HG02623 (cell line): ENCODE measurements at regions not wholly inside any gene's neighbourhood (a gene's known extent, or its start where the extent isn't known, plus 50 kb on each side); places are given as distances from the start of the nearest gene placed in this dataset.
"Not testable (repeated sequence)": the region's sequence is repeated elsewhere in the genome, so short reads cannot be mapped to it uniquely, and the experiment has no call there.

Experiments used
- ATAC-seq: cut with Tn5 transposase; IDR thresholded peaks from one replicate; pipeline ENCODE4 v1.9.1; 2021; ENCODE audit warnings: moderate library complexity; ENCODE audit not compliant: unreplicated experiment

DNA sequence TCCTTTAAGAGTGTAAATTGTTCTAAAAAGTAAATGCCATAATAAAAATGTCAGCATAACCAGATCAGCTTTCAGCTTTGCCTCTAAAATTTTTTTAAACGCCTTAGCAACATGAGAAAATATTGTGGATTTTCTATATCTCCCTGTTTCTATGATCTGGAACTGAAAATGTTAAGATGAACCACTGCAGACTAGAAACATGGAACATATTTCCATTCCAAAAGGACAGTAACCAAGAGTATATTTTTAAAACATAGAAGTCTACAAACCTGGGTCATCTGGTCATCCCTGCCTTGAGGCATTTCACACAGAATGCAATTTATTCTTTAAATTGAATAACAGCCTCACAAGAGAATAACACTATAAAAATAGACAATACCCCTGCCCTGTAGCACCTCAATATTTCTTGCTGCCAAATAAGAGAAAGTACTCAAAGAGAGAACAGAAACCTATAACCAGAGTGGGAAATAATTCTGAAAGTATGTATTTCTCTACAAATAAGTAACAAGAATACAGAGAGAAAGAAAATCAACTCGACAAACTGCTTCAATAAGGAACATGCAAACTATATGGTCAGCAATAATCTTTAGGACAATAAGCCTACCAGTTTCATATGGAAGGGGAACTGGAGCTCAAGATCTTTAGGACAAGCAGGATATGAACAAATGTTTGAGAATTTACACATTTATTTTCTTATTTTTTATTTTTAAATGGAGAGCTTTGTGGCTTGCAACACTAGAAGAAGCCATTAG, 949.0 kb downstream of the EPHA3 start:
- ATAC-seq, result no peak

DNA sequence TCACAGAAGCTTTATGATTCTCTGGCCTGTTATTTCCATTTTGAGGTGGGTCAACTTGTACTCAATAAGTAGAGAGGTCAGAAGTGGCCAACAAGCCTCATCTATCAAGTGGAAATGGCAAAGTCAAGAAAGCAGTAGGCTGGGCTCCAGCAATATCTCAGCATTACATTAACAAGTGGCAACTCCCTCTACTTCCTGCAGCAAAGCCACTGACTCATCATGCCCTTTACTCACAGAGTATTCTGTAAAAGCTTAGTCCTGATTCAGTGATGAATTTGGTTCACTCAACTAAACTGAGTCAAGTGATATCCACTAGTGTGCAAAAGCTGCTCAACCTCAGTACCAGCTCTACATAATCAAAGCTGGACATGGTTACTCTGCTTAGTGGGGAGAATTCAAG, 954.6 kb downstream of the EPHA3 start:
- ATAC-seq, result no peak

DNA sequence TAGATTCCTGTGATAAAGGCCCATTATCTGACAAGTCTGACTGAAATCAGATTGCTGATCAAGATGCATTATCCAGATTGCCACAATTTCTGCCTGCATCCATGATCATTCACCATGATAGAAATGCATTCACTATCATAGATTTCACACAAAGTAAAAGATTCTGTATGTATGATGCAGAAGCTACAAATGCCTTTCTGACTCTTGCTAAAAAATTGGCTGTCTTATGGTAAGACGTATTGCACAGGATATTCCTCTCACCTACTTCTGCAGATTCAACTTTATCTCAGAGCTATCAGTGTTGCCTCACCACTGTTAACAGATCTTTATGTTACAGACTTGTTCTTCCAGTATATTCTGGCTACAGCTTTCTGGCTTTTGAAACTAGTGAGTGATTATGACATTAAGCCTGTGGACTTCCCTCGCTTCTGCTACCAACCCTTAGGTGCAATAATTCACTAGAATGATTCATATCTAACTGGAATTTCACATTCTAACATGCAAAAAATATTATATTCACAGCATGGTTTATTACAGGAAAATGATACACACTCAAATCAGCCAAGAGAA, 955.3 kb downstream of the EPHA3 start:
- no peak for ATAC-seq

DNA sequence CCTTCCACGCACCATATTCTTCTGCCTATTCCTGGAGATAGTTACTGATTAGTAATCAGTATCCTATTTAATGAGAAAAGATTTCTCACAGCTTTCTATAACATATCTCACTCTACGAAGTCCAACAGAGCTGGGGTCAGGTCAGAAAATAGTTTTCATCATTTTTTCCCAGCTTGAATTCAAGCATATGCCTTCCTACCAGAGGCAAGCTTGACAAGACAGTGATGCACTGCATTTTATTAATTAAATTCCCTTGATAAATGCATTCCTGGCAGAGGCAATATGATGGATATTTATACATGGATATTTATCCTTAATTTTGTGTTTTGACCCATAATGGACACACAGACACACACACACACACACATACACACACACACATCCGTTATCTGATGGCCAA, 961.4 kb downstream of the EPHA3 start:
- ATAC-seq, result no peak

DNA sequence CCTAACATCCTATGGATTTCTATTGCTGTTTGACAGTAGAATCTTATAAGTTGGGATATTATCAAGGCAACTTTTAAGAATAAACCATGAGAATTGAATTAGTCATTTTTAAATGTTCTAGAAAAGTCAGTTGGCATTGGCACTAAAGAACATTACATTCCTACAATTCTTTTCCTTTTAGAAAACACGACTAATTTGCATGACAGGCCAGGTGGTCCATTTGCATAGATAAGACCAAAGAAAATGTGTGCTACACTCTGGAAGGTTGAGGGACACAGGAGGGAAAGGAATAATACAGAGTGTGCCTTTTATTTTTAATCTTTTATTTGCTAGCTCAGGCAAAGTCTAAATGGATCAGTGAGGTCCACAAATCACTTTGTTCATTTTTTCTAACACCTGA, 962.3 kb downstream of the EPHA3 start:
- no peak for ATAC-seq

DNA sequence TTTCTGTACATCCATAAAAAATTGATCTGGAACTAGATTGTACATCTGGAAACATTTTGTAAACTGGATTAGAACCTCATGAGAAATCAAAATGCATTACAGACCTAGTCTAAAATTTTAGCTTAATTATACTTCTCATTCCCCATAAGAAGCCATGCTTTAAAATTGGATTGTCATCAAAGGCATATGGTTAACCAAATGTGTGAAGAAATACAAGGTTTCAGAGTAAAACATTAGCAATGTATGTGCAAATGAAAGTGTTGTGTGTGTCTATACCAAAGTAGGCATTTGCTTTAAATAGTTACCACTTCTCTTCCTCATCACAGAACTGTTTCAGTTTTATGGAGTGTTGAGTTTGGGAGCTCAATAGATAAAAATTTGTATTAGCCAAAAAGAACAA, 968.7 kb downstream of the EPHA3 start:
- no peak for ATAC-seq

DNA sequence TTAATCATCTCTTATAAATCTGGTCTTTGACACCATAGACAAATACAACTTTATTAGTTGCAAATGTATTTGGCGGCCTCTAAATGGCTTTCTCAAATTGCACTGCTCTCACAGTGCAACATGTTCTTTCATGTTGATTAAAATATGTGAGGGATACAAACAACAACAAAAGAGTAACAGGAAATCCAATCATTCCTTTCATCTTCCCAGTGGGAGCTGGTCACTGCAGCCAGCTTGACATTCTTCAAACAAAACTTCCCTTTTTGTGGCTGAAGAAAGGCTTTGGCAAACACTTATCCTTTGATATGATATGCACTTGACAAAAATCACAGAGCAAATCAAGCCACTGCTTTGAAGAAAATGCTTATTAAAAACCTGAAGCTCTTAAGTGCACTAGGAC, 973.6 kb downstream of the EPHA3 start:
- no peak for ATAC-seq

DNA sequence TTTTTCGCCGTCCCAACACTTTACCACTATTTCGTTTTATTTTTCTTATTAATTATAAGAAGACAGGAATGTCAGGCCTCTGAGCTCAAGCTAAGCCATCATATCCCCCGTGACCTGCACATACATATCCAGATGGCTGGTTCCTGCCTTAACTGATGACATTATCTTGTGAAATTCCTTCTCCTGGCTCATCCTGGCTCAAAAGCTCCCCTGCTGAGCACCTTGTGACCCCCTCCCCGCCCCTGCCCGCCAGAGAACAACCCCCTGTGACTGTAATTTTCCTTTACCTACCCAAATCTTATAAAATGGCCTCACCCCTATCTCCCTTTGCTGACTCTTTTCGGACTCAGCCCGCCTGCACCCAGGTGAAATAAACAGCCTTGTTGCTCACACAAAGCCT, 978.9 kb downstream of the EPHA3 start:
- ATAC-seq, result not testable (repeated sequence)

DNA sequence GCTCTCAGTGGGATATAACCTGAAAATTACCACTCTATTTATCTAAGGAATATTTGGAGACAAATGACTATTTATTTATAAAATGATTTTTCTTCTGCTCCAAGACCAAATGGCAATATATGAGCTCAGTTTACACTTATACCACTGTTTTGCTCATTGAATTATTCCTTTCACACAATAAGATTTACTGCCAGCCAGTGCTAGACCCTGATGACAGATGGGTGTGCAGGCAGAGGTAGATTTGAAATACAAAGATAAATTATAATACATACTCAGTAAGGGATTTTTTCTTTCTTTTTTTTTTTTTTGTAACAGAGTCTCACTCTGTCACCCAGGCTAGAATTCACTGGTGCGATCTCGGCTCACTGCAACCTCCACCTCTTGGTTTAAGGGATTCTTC, 980.3 kb downstream of the EPHA3 start:
- no peak for ATAC-seq

DNA sequence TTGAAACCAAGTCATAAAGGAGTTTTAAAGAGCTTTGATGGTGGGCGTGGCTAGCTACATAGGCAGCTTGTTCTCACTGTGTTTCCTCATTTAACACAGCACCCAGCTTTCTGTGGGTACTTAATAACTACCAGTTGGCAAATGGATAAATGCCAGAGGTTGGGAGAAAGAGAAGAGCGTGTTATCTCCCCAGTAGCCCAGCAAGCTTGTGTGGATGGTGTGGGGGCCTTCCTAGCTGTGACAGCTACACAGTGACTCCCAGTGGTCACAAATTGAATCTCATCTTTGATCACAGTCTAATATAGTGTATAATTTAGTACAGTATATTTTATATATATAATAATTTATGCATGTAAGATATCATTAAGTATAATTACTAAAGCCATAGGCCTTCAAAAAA, 984.1 kb downstream of the EPHA3 start:
- ATAC-seq, result peak; percentile 65

DNA sequence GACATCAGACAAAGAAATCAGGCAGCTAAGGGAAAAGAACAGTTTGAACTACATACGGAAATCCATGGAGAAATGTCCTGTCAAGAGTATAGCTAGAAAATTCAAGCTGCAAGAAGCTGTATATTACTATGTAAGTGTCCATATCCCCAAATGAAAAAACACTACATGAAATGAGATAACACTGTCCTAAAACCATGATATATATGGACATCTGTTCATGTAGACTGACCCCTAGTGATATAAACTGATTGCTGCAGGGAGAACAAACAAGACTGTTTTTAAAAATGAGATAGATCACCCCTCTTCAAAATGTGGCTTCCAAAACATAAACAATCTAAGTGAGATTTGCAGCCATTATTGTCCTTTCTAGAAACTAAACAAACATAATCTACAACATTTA, 985.6 kb downstream of the EPHA3 start:
- ATAC-seq, result no peak

DNA sequence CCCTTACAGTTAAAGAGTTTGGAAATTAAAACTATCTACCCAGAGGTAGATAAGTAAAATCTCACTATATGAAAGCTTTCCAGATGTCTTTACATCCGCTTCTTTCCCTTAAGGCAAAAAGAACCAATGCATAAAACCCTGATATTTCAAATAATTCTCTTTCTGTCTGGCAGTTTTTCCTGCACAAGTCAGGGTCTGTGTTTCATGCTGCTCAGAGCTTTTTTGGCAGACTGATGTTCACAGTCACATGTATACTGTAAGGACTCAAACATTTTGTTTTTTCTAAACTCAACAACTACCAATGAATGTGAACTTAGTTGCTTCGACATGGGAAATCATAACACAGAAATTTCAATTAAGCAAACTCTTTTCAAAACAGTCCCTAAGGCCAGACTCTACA, 988.4 kb downstream of the EPHA3 start:
- ATAC-seq, result no peak

DNA sequence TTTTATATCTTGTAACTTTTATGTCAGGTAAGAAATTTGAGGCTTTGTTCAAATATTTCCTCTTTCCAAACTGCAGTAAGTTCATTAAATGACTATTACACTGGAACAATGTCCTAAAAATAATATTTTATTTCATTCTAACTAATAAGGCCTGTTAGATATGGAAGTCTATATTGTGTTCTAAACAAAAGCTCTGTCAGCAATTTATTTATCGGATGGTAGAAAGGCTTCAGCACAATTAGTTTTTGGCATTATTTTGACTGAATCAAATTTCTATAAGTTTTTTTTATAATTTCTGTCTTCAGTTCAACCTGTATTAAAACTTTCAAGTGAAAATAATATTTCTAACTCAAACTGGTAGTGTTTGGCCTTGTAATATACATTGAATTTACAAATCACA, 992.1 kb downstream of the EPHA3 start:
- no peak for ATAC-seq

DNA sequence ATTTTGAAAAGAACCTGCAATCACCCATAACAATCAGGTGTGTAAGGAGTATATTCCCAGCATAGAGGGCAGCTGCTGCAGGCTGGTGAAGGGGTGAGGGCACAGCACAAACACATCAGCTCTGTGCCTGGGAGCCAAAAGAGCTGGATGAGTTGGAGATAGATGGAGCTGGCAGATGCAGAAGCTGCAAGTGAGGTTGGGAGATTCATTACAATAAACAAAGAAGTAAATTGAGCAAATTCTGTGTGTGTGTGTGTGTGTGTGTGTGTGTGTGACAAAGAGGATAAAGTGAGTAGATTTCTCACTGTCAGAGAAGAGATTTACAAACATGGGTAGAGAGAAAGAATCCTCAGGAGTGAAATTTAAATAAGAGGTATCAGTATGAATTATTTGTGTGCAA, 994.7 kb downstream of the EPHA3 start:
- no peak for ATAC-seq

DNA sequence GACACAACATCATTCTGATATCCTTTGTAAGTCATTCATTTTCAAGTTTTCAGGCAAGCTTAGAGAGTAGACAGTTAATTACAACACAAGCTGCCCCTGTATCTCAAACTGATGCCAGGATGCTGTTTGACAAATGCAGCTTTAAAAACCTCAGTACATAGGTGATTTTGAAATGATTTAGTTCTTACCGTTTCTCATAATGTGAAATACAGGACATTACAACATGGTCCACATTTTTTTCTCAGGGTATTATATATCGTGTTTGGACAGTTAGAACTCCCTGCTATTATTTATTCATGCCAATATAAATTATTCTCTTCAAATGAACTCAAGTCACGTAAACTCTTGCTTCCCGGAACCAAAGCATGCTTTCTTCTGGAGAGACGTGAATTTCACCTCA, 1013.9 kb downstream of the EPHA3 start:
- ATAC-seq, result no peak

DNA sequence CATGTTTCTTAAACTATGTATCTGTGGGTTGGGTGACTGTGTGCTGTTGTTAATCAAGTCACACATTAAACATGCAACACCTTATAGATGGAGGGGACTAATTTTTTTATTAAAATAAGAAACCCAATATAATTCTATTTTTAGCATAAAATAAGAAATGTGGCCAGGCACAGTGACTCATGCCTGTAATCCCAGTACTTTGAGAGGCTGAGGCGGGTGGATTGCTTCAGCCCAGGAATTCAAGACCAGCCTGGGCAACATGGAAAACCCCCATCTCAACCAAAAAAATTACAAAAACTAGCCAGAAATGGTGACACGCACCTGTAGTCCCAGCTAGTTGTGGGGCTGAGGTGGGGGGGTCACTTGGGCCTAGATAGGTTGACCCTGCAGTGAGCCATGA, 1021.0 kb downstream of the EPHA3 start:
- no peak for ATAC-seq

DNA sequence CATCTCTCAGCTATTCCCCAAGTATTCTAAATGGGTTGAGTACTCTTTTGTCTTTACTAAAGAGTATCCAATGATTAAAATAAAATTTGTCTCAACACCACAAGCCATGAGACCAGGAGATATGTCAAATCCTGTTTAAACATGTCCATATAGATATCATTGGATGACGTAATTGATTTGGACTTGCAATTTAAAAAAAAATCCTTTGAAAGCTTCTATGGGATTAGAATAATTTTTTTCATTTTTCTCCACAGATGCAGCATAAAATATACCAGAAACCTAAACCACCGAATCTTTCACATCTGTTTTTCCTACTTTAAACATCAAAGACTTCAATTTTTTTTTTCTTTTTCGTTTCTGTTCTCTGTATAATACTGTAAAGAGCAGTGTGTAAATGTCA, 1022.3 kb downstream of the EPHA3 start:
- no peak for ATAC-seq

DNA sequence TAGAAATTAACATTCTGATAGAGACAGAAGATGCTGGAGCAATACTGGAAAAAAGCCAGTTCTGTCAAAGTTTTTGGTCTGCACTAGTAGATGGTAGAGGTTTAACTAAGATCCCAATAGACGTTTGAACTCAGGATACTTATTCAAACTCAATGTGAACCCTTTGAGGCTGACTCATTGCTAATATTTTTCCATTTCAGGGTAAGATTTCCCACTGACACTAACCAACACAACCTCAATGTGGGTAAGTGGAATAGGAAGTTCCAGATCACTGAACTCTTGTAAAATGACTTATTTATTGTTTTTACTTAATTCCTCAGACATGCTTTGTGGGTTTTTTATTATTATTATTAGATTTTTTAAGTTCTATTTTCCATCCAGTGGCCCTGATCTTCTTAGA, 1024.8 kb downstream of the EPHA3 start:
- no peak for ATAC-seq

DNA sequence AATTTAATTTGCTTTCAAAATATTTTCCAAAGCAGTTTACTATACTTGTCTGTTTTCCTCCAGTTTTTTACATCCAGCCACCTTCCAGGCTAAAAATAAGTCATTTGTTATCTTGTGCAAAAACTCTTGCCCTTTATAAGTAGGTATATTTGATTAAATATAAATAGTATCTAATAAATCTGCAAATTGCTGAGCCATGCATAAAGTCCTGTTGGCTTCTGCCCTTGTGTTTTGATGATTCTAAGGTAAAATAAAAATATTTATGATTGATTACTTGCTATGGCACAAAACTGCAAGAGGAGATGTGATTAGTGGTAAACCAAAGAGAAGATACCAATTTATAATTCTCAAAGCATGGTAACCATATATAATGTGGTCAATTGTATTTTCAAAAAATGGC, 1026.7 kb downstream of the EPHA3 start:
- no peak for ATAC-seq

DNA sequence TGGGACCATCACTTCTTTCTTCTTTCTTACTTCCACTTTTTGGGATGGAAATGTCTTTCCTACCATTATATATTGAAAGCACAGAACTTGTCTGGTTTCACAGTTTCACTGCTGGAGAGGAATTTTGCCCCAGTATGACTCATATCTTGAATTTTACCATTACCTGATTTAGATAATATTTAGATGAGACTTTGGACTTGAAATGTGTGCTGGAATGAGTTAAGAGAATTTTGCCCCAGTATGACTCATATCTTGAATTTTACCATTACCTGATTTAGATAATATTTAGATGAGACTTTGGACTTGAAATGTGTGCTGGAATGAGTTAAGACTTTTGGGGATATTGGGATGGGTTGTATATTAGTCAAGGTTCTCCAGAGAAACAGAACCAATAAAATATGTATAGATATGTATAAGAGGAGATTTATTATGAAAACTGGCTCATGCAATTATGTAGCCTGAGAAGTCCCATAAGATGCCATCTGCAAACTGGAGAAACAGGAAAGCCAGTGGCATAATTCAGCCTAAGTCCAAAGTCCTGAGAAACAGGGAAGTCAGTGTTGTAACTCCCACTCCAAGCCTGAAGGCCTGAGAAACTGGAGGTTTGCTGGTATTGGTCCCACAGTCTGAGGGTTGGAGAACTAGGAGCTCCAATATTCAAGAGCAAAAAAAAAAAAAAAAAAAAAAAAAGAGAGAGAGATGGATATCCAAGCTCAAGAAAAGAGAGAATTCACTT, 1029.2 kb downstream of the EPHA3 start:
- no peak for ATAC-seq

DNA sequence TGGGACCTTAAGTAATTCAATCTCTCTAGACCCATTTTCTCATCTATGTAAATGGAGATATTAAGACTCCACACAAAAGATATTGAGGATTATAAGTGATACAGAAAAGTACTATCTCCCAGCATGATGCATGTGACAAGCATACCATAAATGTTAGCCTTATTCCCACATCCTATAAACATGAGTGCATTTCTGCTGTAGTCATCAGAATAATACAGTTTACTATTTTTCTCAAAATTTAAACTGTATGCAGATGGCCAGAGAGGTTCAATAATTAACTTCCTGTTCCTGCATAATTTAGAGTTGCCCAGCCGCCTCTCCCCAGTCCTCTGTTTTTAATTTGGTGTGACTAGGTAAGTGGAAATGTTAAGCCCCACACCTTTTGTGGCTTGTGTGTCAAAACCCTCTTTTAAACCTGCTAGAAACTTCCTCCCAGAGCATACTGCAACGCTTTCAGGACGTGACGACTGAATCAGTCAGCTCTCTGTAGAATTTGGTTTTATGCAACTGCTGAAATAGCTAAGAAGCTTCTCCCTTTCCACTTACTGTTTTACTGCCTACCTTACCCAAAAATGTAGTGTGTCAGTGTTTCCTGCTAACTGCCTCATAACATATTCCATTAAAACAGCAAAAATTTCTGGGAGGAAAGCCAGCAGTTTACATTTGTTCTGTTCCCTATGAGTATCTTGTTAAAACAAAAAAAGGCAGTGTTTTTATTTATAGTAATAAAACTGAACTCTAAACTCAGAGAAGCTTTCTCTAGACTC, 1037.9 kb downstream of the EPHA3 start:
- ATAC-seq, result no peak

DNA sequence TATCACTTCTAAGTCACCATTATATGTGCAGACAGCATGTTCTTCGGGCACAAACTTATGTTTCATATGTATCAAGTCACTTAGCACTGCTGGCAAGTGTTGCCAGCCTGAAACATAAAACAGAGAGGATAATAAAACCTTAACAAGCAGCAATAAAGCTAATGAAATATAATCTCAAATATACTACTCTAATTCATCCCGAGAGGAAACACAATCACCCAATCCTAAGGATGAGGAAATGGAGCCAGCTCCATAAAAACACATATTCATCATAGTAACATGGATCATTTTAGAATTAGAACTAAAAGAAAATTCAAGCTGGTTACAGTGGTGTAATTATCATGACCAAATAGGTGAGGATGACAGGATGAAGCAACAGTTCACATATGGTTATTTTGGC, 1072.7 kb downstream of the EPHA3 start:
- ATAC-seq, result no peak
